Fibroblast of pulmonary artery (primary cell): ENCODE measurements at regions not wholly inside any gene's neighbourhood (a gene's known extent, or its start where the extent isn't known, plus 50 kb on each side); places are given as distances from the start of the nearest gene placed in this dataset.

Source experiments
- DNase-seq: peaks from one replicate; pipeline ENCODE4 v3.0.0-alpha.2; 2010; ENCODE audit warnings: low read depth
- H3K4me3 ChIP-seq: replicated peaks from 2 replicates; pipeline ENCODE4 v1.5.1; 2011; ENCODE audit warnings: low read depth, mild to moderate bottlenecking, control low read depth, low read length, moderate library complexity
- CTCF ChIP-seq: IDR thresholded peaks from 2 replicates; pipeline ENCODE4 v1.5.1; 2011; ENCODE audit warnings: mild to moderate bottlenecking, control low read depth, low read length, inconsistent platforms; ENCODE audit errors: missing control alignments

- no peak for DNase-seq
- no peak for TF ChIP-seq CTCF
- H3K4me3 ChIP-seq = no peak overlapping the region
Observed at GRCh38 chr2:234287650-234288049, 209.2 kb downstream of the ARL4C start.

- TF ChIP-seq CTCF = no peak
- no peak for DNase-seq
- no peak overlapping the region for H3K4me3 ChIP-seq
Observed at GRCh38 chr2:234286956-234287355, 209.9 kb downstream of the ARL4C start.

GRCh38 chr2:234286118-234286598 is 210.7 kb downstream of the ARL4C start:
- DNase-seq = peak; percentile 33
- TF ChIP-seq CTCF = no peak
- no peak overlapping the region for H3K4me3 ChIP-seq

GRCh38 chr2:234285541-234285940 is 211.3 kb downstream of the ARL4C start:
- TF ChIP-seq CTCF = no peak
- no peak for DNase-seq
- no peak overlapping the region for H3K4me3 ChIP-seq

GRCh38 chr2:234279637-234280036 is 217.2 kb downstream of the ARL4C start:
- no peak overlapping the region for H3K4me3 ChIP-seq
- no peak for DNase-seq
- TF ChIP-seq CTCF = no peak

GRCh38 chr2:234278556-234279255 is 218.2 kb downstream of the ARL4C start:
- no peak overlapping the region for H3K4me3 ChIP-seq
- DNase-seq = no peak
- no peak for TF ChIP-seq CTCF

- no peak overlapping the region for H3K4me3 ChIP-seq
- no peak for DNase-seq
- no peak for TF ChIP-seq CTCF
Observed at GRCh38 chr2:234275515-234275914, 221.4 kb downstream of the ARL4C start.
